ENCODE measurements at regions not wholly inside any gene's neighbourhood (a gene's known extent, or its start where the extent isn't known, plus 50 kb on each side); places are given as distances from the start of the nearest gene placed in this dataset.

DNA sequence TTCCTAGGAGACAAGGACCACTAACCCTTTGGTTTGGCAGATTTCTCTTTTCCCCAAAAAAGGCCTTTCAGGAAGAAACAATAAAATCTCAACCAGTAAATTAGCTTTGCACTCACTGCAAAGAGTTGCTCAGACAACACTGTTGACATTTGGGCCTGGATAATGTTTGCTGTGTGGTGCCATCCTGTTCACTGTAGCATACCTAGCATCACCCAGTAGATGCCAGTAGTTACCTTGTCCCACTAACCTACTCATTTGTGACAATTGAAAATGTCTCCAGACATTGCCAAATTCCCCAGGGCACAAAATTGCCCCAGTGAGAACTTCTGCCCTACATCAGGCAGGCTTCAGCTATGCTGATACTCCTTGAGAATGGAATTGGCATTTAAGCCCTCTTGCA, 177.0 kb upstream of the ERCC4 start:
- TF ChIP-seq, protein P1, sequence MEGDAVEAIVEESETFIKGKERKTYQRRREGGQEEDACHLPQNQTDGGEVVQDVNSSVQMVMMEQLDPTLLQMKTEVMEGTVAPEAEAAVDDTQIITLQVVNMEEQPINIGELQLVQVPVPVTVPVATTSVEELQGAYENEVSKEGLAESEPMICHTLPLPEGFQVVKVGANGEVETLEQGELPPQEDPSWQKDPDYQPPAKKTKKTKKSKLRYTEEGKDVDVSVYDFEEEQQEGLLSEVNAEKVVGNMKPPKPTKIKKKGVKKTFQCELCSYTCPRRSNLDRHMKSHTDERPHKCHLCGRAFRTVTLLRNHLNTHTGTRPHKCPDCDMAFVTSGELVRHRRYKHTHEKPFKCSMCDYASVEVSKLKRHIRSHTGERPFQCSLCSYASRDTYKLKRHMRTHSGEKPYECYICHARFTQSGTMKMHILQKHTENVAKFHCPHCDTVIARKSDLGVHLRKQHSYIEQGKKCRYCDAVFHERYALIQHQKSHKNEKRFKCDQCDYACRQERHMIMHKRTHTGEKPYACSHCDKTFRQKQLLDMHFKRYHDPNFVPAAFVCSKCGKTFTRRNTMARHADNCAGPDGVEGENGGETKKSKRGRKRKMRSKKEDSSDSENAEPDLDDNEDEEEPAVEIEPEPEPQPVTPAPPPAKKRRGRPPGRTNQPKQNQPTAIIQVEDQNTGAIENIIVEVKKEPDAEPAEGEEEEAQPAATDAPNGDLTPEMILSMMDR (IDR thresholded peaks at IDR 0.05; ENCODE audit: low read depth, low read length, missing input control) = peak; percentile 4
- TF ChIP-seq JUND (IDR thresholded peaks at IDR 0.05) (no peak), RAD21 (IDR thresholded peaks at IDR 0.05) (peak; percentile 43 to 71)

Data from liver (tissue), 3 donors.